Stimulated activated CD4-positive, alpha-beta T cell treated with anti-CD3 and anti-CD28 coated beads, Interleukin-12 subunit alpha, Interleukin-12 subunit beta, amount 100 ng/mL, for 4 hours (primary cell): ENCODE measurements at regions not wholly inside any gene's neighbourhood (a gene's known extent, or its start where the extent isn't known, plus 50 kb on each side); places are given as distances from the start of the nearest gene placed in this dataset.

Experiments used
- DNase-seq: peaks from one replicate; pipeline ENCODE4 v3.0.0-alpha.2; 2020

DNA sequence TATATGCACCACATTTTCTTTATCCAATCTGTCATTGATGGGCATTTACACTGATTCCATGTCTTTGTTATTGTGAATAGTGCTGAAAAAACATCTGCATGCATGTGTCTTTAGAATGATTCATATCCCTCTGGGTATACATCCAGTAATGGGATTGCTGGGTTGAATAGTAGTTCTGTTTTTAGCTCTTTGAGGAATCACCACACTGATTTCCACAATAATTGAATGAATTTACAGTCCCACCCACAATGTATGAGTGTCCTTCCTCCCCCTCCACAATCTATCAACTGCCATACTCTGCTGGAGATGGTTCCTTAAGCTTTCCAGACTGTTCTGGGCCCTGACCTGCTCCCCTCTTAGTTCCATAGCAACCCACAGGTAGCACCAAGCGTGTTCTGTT lies 667.0 kb downstream of the LIG4 start:
- no peak for DNase-seq

DNA sequence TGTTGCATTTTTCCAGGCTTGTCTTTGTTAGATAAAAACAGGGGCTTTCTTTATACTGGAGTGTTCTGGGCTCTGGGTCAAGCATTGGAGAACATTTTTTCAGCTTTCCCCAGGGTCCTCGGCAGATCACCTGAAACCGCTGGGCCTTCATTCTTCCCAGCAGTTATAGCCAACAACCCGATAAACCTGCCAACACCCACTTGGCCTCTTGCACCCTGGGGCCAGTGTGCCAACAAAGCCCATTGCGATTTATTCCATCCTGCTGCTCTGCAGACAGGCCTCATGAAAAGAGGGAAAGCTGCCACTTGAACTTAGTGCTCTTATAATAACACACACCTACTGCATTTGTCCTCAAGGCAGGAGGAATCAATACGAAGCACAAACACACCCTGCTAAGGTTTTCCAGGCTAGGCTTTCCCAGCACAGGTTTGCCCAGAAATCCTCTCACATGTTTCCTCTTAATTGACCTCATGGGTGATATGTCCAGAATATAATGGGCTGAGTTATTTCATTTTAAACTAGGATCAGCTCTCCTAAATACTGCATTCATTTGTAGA lies 669.3 kb downstream of the LIG4 start:
- no peak for DNase-seq

DNA sequence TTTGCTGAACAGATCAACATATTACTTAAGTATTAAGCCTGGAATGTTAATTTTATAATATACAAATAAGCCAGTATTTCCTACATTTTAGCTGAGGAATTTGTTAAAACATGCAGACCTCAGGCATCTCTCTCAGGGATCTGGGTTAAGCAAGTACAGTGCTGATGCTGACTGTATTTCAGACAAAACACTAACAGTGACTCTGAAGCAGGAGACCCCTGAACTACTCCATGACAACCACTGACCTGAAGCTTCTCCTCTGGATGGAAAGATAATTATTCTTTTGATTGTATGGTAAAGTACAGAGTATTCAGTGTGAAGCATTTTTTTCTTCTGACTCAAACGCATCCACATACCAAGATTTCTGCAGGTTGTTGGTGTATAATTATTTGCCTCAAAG lies 680.8 kb downstream of the LIG4 start:
- no peak for DNase-seq

DNA sequence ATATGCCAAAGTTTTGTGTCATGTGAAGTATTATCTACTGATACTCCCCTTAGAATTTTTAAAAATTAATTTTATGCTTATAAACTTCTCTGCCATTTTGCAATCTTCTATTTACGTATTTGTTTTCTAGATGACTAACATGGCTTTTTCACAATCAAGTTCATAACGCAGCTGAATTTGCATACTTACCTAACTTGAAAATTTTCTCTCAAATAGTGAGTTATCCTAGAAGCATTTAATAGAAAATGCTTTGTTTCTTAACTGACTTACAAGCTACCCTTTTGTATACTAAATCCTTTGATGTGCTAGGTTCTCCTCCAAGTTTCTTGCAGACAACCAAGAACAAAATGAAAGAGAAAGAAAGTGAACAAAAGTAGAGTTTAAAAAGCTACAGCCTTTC lies 683.5 kb downstream of the LIG4 start:
- DNase-seq = no peak

DNA sequence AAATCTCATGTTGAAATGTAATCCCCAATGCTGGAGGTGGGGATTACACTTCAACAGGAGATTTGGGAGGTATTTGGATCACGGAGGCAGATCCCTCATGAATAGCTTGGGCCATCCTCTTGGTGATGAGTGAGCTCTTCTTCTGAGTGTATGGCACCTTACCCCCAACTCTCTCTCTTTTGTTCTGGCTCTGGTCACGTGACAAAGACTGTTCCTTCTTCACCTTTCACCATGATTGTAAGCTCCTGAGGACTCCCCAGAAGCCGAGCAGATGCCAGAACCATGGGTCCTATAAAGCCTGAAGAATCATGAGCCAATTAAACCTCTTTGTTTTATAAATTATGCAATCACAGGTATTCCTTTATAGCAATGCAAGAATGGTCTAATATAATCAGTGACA lies 684.2 kb downstream of the LIG4 start:
- no peak for DNase-seq

DNA sequence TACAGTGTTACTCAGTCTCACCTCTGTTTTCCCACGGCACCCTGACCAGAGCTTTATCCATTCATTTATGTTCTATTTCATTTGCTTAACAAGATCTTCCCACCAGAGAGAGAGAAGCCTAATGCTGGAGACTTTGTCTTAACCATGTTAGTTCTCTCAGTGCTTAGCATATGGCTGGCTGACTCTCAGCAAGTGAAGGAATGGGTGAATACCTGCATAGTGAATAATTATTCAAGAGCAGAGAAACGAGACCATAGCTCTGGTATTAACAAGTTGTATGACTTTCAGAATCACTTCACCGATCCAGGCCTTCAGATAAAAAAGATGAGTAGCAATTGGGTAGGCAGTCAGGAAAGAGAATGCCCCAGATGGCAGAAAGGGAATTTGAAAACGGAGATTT lies 686.3 kb downstream of the LIG4 start:
- no peak for DNase-seq

DNA sequence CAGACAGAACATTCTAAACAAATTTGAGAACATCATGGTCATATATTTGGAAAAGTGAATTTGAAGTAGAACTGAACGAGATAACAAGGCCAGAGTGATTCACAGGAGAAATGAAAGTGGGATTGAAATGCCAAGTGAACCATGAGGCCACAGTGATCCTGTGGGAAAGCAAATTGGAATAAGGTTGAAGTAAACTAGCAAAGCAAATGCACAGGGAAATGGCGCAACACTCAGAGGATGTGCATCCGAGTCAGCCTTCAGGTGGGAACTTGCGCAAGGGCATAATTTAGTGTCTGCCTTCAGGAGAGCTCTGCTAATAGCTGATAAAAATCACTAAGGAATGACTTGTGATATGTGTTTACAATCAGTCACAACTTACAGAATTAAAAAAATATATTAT lies 696.6 kb downstream of the LIG4 start:
- no peak for DNase-seq

DNA sequence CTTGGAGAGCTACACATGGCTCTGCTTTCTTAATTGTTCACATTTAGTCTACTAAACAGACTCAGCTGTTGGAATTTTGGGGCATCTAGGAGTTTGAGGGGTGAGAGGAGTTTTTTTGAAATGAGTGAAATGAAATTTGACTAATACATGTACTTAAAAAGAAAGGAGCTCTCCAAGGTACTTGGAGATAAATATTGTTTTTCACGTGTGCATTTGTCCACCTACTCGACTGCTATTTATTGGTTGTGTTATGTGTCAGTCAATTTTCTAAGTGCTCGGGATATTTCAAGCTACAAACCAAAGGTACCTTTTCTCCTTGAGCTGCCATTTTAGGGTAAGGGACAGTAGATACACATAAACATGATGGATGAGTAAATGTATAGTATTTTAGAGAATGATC lies 697.0 kb downstream of the LIG4 start:
- no peak for DNase-seq

DNA sequence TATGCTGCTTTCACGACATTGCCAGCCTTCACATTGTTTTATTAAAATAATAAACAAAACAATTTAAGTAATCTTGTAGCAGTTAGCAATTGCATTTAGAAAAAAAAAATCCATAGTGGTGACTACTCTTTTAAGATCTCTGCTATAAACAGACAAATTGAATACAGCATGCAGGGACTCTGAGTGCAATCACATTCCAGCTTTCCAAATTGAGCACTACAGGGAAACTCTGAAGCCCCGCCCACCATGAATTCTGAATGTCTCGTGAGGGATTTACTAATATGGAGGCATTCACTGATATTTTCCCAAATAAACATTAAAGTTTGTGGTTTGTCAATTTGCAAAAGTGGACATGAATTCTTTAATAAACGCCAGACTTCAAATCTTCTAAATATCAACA lies 698.8 kb downstream of the LIG4 start:
- DNase-seq = no peak

DNA sequence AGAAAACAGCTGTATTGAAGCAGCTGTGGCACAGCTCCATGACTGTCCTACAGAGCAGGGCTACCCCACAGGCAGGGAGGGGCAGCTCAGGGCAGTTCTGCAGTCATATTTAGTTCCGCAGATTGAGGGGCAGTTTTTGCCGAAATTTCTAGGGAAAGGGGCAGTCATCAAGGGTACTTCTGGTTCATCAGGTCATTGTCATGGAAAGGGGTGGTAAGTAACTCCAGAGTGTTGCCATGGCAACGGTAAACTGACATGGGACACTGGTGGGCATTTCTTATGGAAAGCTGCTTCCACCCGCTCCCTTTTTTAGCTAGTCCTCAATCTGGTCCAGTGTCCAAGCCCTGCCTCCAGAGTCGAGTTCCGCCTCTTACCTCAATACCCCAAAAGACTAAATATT lies 702.8 kb downstream of the LIG4 start:
- DNase-seq = no peak

DNA sequence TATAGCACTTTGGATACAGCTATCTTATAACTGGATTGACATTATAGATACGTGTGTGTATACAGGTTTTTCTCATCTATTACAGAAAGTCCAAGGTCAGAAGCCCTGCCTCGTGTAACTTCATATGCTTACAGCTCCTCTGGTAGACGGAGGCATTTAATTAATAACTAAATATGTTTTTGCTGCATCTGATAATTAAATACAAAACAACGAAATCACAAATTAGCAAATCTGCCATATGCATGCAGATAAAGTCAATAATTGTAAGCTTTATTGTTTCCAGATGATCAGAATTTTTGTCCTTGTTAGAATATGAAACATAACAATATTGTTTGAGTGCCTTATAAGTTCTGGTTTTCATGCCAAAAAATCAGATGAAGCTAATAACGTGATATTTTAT lies 717.7 kb downstream of the LIG4 start:
- DNase-seq = no peak

DNA sequence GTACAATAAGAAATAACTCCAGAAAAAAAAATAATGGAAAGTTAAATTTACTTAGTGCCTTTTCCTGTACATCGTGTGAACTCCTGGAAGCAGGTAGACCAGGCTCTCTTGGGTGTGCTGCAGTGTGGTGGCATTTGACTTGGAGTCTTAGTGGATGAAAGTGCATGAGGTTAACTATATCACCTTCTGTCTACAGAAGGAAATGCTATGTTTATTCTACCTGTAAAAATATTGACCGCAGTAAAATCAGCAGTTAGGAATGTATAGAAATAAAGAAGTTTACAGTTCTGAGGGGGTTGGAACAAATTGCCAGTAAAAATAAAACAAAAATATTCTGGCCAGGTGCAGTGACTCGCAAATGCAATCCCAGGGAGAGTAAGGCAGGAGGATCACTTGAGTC lies 722.1 kb downstream of the LIG4 start:
- DNase-seq = no peak

DNA sequence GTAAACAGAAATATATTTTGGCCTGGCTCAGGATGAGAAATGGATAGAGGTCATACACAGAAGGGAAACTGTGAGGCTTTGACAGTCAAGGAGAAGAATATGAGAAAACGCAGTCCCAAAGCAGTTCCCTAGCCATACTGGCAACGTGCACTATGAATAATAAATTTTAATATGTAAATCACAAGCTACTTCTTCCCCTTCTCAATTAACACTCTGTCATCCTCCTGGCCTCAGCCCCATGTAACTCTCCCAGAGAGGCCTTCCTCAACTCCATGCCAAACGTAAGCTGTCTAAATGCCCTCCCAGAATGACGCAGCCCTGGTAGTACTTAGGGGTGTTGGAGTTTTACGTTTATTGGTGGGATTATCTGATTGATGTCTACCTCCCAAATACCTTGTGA lies 732.6 kb downstream of the LIG4 start:
- no peak for DNase-seq

DNA sequence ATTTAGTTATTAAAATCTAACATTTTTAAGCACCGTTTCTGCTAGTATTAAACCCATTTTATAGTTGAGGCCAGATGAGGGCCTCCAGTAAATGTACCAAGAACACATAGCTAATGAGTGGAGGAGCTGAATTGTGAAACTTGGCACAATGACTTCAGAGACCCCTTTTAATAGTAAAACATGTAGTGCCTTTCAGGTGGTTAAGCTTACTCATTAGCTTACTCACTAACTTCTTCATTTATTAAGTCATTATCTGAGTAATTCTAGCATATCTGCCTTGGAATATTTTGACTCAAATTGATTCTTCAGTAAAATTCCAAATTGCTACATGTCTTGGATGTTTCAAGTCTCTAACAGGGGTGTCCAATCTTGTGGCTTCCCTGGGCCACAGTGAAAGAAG lies 735.2 kb downstream of the LIG4 start:
- DNase-seq = no peak

DNA sequence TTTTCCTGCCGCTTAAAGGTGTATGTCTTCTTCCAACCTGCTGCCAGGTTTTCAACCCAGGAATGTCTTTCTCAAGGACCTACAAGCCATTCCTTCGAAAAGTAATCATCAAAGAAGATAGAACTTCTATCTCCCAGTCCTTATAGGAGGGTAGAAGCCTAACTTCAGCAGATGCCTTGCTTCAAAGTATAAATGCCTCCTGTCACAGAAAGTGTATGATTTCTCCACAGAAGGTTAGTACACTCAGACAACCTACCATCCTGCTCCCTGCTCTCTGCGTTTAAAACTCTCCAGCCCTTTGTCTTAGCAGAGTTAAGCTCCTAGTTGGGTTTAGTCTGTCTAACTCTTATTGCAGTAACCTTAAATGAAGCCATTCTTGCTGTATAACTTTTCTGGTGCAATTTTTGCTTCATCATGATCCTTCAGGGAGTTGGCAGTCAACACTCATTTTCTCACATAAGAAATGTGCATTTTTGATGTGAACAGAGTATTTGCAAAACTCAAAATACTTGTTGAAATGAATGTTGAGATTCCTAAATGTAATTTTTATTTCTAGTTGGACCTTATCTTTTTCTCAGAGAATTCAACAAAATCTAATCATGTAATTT lies 737.5 kb downstream of the LIG4 start:
- no peak for DNase-seq

DNA sequence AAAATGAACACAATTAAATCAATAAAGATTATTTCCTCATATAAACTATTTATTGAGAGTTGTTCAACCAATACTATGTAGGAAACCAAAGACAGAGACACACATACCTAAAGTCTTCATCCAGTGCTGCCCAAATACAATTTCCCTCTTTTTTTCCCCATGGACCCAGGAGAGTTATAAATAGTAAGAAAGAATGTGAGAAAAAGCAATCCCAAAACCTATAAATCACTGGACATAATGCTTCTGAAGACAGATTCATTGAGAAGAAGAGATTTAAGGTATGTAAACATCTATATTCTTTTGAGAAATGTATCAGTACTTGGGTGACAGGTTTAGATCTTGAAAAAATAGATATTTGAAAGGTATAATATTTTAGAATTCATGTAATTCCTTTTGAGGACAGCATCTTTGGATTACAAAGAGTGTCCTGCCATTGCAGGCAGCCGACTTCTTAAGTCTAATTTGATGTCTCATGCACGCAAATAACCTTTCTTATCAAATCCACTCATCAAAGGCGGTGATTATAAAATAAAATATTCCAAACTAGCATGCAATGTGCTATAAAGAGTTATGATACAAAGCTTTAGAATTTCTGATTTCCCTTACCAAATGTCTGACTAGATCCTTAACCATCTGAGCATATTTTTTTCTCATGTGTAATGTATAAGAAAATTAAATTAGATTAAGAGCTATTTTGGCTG lies 739.4 kb downstream of the LIG4 start:
- DNase-seq = no peak

DNA sequence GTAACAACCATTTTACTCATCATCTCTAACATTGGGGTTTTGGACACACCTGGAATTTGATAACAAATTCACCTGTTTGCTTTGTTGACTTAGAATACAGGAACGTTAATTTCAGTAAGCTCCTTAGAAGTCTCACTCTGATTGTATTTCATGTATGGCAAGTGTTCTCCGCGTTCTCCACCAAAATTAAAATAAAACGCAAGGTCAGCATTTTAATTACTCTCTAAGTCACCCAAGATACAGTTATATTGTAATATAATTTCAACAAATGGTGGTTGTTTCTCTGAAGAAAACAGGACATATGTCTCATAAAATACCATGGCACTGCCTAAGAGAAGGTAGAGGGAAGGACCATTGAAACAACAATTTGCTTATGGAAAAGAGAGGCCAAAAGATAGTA lies 742.1 kb downstream of the LIG4 start:
- no peak for DNase-seq

DNA sequence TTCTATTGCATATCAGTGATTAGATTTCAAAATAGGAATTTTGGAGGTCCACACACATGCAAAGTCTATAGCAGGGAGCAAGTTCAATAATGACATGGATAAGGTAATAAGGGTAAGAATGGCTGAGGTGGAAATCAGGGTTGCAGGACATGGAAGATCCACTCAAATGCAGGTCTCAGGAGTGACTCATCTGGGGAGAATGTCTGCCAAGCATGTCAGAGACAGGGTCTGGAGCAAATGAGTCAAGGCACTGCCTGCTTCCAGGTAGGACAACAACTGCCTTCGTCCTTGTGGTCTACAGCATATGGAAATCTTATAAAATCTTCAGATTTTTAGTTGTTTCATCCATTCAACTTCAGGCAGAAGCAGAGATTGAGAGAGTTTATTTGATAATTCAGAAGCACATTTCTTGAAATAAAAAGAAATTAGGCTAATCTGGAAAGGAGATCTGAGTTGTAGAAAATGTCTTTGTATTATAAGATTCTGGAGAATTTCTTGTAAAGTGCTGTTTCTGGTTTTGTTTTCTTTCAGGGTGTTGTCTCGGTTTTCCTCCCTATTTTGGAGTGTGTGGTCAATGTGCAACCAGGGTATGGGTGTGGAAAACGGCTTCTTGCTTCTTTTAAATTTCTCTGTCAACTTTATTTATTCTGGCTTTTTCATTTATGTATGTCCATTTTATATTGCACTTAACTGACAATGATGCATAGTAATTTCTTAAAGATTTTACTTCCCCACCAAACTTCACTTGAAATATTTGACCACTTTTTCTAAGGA lies 748.8 kb downstream of the LIG4 start:
- DNase-seq = no peak

DNA sequence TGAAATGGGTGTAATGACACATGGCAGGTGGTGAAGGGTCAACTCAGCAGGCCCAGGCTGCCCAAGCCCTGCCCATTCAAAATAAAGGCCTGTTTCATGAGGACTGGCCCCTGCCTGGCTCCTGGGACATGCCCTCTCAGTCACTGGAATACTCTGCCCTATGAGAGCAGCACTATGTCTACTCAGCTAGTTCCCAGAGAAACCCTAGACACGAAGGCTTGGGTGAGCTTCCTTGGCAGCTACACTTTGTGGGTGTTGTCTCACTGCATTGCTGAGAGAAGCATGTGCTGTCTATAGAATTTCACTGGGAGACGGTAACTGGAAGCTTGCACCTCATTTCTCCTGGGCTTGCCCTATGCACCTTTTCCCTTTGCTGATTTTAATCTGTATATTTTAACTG lies 752.8 kb downstream of the LIG4 start:
- DNase-seq = no peak

DNA sequence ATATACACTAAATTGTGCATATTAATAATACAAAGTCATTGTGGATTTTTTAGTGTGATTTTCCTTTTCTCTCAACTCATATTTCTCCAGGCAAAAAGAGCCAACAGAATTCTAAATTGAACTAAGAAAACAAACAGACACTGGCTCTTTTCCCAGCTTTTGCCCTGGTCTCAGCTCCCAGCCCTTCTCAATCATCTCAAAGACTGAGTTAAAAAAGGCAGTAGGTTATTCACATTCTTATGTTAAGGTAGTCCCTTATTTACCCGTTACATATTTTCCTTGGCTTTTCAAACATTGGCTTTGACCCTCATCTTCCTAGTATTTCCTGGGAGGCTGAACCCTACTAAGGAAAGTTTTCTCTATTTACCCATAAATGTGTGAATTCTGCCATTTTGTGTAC lies 753.6 kb downstream of the LIG4 start:
- no peak for DNase-seq

DNA sequence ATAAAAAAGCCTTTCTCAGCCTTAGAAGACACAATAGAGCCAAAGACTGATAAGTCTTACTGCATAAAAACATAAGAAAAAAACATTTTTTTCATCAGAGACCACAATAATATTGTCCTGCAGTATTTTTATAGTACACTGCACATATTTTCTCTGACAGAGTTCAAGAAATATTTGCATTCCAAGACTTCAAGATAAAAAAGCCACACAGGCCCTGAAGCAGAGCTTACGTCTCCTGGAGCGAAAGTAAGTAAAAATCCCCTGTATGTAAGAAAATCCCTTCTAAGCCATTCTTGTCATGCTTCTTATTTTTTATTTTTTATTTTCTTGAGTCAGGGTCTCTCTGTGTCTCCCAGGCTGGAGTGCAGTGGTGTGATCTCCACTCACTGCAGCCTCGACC lies 755.9 kb downstream of the LIG4 start:
- DNase-seq = no peak

DNA sequence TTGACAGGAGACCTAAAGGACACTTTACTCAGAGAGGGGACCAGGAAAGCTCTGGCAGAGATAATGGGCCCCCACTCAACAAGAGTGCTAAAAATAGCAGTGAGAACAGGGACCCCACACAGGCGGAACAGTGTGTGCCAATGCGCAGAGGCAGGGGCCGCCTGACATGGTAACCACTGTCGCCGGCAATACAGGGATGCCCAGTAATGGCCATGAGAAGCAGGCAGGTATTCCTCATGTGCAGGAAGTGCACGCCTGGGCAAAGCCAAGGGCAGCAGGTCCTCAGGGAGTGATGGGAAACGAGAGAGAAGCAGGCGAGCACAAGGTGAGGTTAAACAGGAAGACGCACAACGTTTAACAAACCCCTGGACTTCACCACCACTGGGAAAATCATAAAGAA lies 757.1 kb downstream of the LIG4 start:
- DNase-seq = no peak

DNA sequence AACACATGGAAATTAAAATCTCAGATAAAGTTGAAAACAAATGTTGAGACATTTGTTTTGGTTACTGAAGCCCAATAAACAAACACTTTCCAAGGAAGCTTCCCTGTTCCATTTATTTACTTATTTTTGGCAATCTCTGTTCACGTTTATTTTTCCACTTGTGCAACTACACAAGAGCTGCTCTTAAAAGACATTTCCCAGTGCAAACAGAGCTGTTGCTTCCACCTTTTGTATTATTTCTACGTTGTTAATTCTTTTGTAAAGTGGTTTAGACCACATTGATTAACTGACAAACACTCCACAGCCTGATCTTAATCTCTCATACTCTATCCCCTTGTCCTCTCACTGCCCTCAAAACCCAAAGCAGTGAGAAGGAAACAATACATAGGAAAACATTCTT lies 757.6 kb downstream of the LIG4 start:
- no peak for DNase-seq

DNA sequence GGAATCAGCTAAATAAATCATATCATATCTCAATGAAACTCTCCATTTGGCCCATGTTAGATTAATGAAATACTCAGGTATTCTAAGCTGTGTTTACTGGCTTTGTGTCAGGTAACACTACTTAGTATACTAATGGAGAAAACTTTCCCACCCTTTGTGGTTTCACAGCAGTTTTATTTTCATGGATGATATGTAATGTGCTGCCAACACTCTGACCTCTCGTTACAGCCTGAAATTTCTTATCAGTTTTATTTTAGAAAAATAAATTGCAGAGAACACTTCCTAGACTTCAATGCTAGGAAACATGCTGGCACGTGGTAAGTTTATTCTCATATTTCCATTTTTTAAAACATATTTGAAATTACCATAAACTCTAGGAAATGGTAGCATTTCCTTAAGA lies 758.9 kb downstream of the LIG4 start:
- DNase-seq = no peak
